Pons (tissue), 1 donor: ENCODE measurements at regions not wholly inside any gene's neighbourhood (a gene's known extent, or its start where the extent isn't known, plus 50 kb on each side); places are given as distances from the start of the nearest gene placed in this dataset.
"Not testable (repeated sequence)": the region's sequence is repeated elsewhere in the genome, so short reads cannot be mapped to it uniquely, and the experiment has no call there.

Experiments
- DNase-seq: peaks from one replicate; pipeline ENCODE4 v3.0.0-alpha.2; 2016; ENCODE audit warnings: low spot score

DNA sequence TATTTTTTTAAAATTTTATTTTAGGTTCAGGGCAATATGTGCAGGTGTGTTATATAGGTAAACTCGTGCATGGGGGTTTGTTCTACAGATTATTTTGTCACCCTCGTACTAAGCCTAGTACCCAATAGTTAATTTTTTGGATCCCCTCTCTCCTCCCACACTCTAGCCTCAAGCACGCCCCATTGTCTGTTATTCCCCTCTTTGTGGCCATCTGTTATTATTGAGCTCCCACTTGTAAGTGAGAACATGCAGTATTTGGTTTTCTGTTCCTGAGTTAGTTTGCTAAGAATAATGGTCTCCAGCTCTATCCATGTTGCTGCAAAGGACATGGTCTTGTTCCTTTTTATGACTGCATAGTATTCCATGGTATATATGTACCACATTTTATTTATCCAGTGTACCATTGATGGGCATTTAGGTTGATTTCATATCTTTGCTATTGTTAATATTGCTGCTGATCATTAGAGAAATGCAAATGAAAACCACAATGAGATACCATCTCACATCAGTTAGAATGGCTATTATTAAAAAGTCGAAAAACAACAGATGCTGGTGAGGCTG lies 753.7 kb upstream of the CTNND2 start:
- DNase-seq = not testable (repeated sequence)

DNA sequence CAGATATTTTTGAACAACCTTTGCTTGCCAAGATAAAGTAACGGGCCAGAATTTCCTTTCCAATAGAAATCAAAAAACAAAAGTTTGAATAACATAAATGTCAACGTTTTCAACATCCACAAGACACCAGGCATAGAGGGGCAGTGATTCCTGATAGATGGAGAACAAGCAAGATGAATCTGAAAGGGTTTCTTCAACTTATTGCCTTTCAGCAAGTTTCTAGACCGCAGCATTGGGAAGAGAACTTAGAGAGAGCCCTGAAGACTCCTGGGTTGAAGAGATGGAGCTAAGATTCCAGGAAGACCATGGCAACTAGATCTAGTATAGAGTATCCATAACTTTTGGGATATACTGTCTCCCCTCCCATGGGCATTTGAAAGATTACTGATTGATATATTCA lies 751.4 kb upstream of the CTNND2 start:
- no peak for DNase-seq

DNA sequence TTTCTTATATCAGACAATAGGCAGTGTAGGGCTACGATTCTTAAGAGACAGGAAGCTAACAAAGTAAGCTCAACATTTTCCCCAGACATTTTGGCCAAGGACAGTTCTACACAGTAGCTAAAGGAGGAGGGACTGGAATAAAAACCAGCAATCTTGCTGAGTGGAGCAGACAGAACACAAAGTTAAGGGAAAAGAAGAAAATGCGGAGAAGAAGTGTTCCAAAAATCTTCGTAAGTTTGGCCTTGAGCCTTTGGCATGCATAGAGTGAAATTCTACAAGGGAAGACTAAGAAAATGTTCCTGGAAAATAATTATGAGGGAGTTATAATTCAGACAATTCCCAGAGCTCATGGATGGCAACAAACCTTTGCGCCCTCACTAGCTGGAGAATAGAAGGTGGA lies 748.0 kb upstream of the CTNND2 start:
- DNase-seq = no peak

DNA sequence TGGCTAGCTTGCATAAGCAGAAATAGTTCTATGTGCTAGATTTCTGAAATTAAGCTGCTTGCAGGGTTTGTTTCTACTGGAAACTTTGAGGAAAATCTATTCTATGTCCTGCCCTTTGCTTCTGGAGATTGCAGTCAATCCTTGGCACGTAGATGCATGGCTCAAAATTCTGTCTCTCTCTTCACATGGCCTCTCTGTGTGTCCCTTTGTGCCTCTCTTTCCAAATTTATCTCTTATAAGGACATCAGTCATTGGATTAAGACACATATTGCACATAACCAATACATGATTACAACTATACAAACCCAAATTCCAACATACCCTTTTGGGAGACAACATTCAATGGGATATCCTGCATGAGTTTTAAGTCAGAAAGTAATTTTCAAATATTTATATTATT lies 744.3 kb upstream of the CTNND2 start:
- no peak for DNase-seq

DNA sequence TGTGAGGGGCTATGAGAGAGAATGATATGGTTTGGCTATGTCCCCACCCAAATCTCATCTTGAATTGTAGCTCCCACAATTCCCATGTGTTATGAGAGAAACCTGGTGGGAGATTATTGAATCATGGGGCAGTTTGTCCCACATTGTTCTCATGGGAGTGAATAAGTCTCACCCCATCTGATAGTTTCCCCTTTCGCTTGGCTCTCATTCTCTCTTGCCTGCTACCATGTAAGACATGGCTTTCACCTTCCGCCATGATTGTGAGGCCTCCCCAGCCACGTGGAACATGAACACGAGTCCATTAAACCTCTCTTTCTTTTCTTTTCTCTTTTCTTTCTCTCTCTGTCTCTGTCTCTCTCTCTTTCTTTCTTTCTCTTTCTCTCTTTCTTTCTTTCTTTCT lies 743.4 kb upstream of the CTNND2 start:
- no peak for DNase-seq

DNA sequence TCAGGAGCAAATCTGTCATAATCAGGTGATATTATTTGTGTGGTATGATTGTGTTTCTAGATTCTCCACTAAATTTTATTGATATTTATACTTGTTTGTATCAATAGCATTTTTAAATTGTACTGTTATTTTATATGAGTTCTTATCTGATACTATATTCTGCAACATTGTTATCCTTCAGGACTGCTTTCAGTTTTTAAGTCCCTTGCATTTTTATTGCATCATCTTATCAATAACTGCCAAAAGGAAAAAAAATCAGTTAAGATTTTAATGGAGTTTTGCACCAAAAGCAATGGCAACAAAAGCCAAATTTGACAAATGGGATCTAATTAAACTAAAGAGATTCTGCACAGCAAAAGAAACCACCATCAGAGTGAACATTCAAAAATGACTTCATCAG lies 741.3 kb upstream of the CTNND2 start:
- DNase-seq = no peak

DNA sequence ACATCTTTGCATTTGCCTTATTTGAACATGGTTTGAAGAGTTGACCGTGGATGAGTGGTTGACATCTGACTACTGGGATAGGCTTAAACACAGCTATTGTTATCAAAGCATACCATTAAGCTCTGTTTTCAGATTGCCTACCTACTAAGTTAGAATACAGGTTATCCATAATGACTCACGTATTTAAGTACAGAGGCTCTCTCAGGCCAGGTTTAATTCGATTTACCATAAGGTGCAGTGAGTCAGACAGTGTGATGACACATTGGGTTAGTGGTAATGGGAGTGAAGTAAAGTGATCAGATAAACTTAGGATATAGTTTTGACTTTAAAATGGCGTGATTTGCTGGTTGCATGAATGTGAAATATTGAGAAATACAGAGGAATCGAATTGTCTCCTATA lies 732.0 kb upstream of the CTNND2 start:
- DNase-seq = no peak

DNA sequence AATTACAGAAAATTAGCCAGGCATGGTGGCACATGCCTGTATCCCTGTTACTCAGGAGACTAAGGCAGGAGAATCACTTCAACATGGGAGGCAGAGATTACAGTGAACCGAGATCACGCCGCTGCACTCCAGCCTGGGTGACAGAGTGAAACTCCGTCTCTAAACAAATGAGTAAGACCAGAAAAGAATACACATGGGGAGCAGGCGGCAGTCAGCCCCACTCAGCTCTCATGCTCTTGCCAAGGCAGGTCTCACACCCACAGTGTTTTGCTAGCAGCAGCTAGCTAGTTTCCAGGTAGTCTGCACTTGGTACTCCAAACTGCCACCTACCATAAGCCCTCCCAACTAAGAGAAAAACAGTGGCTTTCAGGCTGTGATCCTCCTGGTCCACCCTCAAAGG lies 722.3 kb upstream of the CTNND2 start:
- no peak for DNase-seq

DNA sequence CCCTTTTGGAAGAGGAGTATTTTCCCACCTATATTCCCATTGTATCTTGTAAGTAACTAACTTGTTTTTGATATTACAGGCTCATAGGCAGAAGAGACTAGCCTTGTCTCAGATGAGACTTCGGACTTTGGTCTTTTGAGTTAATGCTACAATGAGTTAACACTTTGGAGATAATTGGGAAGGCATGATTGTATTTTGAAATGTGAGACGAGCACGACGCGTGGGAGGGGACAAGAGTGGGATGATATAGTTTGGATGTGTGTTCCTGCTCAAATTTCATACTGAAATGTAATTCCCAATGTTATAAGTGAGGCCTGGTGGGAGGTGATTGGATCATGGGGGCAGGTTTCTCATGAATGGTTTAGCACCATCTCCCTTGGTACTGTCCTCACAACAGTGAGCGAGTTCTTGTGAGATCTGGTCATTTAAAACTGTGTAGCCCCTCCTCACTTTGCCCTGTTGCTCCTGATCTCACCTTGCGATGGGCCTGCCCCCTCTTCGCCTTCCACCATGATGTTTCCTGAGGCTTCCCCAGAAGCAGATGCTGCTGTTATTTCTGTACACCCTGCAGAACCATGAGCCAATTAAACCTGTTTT lies 721.5 kb upstream of the CTNND2 start:
- no peak for DNase-seq

DNA sequence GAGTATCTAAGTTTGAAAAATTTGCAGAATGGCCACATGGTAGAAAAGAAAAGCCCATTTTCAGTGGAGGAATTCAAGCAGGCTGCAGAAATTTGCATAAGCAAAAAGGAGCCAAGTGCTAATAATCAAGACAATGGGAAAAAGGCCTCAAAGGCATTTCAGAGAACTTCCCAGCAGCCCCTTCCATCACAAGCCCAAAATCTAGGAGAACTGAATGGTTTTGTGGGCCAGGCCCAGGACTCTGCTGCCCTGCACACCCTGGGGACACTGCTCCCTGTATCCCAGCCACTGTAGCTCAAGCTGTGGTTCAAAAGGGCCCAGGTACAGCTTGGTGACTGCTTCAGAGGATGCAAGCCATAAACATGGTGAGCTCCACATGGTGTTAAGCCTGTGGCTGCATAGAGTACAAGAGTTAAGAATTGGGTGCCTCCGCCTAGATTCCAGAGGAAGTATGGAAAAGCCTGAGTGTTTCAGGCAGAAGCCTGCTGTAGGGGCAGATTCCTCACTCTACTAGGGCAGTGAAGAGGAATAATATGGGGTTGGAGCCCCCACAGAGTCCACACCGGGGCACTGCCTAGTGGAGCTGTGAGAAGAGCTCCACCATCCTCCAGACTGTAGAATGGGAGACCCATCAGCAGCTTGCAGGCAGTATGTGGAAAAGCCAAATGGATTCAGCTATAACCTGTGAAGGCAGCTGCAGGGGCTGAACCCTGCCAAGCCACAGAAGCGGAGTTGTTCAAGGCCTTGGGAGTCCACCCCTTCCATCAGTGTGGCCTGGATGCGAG lies 720.7 kb upstream of the CTNND2 start:
- no peak for DNase-seq

DNA sequence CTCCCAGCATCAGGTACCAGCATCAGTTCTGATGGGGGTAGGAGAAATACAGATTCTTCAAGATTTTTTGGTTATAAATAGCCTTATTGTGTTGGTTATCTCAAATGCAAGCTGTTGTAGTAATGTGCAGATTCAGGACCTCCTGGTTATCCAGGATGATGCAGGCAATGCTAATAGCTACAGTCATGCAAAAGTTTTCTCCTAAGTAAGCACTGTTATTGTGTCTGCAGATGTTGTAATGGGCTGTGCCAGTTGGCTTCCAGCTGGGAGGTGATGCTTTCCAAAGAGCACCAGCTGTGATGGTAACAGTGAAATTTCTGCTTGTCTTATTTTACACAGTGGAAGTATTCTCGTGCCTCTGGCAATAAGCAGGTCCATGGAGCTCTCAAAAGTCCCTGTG lies 719.2 kb upstream of the CTNND2 start:
- DNase-seq = no peak

DNA sequence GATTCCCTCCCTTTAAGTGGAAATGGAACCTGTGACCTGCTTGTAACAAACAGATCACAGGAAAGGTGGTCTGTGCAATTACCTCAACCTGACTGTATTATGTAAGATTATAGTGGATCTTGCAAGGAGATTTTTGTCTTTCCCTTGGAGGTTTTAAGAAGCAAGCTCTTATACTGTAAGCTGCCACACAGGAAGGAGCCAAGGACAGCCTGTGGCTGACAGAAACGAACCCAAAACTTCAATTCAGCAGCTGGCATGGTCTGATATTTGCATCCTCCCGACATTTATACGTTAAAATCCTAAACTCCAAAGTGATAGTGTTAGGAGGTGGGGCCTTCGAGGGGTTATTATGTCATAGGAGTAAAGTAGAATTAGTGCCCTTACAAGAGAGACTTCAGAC lies 711.8 kb upstream of the CTNND2 start:
- DNase-seq = no peak

DNA sequence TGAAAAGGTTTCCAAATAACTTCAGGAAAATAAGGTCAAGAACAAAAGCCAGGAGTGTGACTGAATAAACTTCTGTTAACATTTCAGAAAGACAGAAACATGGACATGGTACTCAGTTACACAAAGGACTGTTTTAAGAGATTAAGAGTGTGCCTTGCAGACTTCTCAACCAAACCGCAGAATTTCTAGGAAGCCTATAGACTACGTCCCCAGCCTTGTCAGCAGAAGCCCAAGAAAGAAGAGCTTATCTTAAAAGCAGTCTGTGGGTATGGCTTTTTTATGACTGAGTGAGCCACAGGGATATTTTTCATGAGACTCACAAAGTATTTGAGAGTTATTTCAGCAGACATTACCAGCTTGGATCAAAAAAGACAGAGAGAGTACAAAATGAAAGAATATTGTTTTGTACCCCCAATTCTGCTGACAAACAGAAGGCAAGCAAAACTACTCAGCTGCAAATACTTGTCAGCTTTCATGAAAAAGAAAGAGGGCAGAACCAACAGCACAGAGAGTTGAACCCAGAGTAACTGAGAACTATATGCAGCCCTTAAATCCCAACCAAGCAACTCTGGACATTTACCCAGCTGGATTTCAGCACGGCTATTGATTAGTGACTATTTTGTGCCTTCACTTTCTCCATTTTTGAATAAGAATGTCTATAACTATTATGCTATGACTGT lies 711.0 kb upstream of the CTNND2 start:
- DNase-seq = no peak

DNA sequence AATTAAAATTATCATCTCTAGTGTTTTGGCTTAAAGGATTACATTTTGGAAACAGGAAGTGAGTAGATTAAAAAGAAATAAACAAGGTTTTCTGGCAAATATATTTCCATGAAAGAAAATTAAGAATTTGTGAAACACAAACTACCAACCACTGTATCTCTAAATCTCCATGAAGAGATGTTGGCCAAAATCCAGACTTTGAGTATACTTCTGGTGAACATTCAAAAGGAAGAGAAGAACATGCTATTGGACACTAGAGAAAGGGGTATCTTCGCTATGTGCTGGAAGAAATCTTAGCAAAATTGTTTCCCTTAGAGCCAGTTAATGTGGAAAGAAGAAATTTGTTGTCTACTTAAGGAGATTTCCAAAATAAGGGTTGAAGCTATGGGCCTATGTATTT lies 710.4 kb upstream of the CTNND2 start:
- no peak for DNase-seq

DNA sequence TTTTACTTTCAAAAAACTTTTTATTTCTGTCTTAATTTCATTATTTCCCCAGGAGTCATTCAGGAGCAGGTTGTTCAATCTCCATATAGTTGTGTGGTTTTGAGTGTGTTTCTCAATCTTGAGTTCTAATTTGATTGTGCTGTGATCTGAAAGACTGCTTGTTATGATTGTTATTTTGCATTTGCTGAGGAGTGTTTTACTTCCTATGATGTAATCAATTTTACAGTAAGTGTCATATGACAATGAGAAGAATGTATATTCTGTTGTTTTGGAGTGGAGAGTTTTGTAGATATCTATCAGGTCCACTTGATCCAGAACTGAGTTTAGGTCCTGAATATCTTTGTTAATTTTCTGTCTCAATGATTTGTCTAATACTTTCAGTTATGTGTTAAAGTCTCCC lies 706.9 kb upstream of the CTNND2 start:
- DNase-seq = no peak

DNA sequence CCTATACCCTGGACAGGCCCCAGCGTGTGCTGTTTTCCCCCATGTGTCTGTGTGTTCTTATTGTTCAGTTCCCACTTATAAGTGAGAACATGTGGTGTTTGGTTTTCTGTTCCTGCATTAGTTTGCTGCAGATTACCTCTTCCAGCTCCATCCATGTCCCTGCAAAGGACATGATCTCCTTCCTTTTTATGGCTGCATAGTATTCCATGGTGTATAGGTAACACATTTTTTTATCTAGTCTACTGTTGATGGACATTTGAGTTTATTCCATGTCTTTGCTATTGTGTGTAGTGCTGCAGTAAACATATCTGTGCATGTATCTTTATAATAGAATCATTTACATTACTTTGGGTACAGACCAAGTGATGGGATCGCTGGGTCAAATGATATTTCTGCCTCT lies 703.6 kb upstream of the CTNND2 start:
- DNase-seq = not testable (repeated sequence)

DNA sequence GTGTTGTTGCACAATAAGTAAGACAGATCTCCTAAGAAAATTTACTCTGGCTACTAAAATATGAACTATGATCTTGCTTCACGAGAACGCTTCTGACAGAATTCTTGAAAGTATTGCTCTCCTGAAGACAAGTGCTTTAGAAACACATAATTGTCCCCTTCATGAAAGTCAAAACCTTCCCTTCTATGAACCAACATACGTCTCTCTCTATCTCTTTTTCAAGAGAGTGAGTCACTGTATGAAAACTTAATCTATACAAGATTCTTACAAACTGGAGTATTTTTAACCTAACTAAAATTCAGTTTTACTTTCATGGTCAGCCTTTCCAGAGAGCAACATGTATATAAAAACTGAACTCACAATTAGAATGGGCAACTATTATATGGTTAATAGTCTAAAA lies 688.0 kb upstream of the CTNND2 start:
- no peak for DNase-seq

DNA sequence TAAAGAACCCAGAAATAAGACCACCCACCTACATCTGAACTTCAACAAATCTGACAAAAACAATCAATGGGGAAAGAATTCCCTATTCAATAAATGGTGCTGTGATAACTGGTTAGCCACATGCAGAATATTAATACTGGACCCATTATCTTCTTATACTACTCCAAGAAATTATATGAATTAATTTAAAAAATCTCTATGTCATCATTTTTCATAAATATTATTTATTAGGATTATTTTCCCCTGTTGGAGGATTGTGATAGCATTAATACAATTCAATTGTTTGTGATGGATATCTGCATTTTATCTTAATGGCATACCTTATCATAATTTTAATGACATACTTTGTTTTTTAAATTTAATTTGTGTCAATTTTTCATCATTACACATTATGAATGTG lies 682.2 kb upstream of the CTNND2 start:
- DNase-seq = no peak

DNA sequence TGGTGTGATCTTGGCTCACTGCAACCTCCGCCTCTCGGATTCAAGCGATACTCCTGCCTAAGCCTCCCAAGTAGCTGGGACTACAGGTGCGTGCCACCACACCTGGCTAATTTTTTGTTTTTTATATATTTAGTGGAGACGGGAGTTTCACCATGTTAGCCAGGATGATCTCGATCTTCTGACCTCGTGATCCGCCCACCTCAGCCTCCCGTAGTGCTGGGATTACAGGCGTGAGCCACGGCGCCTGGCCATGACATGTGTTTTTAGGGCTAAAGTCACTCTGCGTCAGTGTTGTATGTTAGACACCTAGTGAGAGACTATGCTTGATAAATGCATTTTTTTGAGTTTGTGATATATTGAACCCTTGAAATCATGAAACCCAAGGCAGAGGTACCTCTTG lies 674.6 kb upstream of the CTNND2 start:
- not testable (repeated sequence) for DNase-seq

DNA sequence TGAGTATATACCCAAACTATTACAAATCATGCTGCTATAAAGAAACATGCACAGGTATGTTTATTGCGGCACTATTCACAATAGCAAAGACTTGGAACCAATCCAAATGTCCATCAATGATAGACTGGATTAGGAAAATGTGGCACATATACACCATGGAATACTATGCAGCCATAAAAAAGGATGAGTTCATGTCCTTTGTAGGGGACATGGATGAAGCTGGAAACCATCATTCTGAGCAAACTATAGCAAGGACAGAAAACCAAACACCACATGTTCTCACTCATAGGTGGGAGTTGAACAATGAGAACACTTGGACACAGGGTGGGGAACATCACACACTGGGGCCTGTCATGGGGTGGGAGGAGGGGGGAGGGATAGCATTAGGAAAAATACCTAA lies 672.7 kb upstream of the CTNND2 start:
- not testable (repeated sequence) for DNase-seq

DNA sequence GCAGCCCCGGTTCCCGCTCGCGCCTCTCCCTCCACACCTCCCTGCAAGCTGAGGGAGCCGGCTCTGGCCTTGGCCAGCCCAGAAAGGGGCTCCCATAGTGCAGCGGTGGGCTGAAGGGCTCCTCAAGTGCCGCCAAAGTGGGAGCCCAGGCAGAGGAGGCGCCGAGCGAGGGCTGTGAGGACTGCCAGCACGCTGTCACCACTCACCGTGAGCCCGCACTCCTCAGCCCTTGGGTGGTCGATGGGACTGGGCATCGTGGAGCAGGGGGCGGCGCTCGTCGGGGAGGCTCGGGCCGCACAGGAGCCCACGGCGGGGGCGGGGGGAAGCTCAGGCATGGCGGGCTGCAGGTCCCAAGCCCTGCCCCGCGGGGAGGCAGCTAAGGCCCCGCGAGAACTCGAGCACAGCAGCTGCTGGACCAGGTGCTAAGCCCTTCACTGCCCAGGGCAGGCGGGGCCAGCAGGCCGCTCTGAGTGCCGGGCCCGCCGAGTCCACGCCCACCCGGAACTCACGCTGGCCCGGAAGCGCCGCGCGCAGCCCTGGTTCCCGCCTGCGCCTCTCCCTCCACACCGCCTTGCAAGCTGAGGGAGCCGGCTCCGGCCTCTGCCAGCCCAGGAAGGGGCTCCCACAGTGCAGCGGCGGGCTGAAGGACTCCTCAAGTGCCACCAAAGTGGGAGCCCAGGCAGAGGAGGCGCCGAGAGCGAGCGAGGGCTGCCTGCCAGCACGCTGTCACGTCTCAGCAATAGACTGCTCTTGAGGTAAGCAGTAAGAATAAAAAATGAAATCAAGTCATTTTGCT lies 670.2 kb upstream of the CTNND2 start:
- not testable (repeated sequence) for DNase-seq

DNA sequence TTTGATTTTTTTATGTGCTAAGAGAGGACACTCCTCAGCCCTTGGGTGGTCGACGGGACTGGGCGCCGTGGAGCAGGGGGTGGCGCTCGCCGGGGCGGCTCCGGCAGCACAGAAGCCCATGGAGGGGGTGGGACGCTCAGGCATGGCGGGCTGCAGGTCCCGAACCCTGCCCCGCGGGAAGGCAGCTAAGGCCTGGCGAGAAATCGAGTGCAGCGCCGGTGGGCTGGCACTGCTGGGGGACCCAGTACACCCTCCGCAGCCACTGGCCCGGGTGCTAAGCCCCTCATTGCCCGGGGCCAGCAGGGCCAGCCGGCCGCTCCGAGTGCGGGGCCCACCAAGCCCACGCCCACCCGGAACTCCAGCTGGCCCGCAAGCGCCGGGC lies 669.7 kb upstream of the CTNND2 start:
- not testable (repeated sequence) for DNase-seq
